HL-60 (cell line): ENCODE measurements at regions not wholly inside any gene's neighbourhood (a gene's known extent, or its start where the extent isn't known, plus 50 kb on each side); places are given as distances from the start of the nearest gene placed in this dataset.

Experiments used
- GABPA ChIP-seq: IDR thresholded peaks from 2 replicates; pipeline ENCODE4 v1.6.1; 2012; ENCODE audit warnings: low read depth
- POLR2AphosphoS5 ChIP-seq: IDR thresholded peaks from 2 replicates; pipeline ENCODE4 v1.6.1; 2012; ENCODE audit warnings: low read depth
- TF ChIP-seq, protein P1 (sequence below): IDR thresholded peaks from one replicate; pipeline ENCODE4 v1.5.1; 2011; ENCODE audit warnings: low read length, control low read depth, inconsistent platforms; ENCODE audit not compliant: insufficient read depth

DNA sequence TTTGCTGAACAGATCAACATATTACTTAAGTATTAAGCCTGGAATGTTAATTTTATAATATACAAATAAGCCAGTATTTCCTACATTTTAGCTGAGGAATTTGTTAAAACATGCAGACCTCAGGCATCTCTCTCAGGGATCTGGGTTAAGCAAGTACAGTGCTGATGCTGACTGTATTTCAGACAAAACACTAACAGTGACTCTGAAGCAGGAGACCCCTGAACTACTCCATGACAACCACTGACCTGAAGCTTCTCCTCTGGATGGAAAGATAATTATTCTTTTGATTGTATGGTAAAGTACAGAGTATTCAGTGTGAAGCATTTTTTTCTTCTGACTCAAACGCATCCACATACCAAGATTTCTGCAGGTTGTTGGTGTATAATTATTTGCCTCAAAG lies 680.8 kb downstream of the LIG4 start:
- TF ChIP-seq, protein P1, sequence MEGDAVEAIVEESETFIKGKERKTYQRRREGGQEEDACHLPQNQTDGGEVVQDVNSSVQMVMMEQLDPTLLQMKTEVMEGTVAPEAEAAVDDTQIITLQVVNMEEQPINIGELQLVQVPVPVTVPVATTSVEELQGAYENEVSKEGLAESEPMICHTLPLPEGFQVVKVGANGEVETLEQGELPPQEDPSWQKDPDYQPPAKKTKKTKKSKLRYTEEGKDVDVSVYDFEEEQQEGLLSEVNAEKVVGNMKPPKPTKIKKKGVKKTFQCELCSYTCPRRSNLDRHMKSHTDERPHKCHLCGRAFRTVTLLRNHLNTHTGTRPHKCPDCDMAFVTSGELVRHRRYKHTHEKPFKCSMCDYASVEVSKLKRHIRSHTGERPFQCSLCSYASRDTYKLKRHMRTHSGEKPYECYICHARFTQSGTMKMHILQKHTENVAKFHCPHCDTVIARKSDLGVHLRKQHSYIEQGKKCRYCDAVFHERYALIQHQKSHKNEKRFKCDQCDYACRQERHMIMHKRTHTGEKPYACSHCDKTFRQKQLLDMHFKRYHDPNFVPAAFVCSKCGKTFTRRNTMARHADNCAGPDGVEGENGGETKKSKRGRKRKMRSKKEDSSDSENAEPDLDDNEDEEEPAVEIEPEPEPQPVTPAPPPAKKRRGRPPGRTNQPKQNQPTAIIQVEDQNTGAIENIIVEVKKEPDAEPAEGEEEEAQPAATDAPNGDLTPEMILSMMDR: no peak
- no peak for TF ChIP-seq POLR2AphosphoS5
- TF ChIP-seq GABPA: no peak
